CD14-positive monocyte (primary cell): ENCODE measurements at regions not wholly inside any gene's neighbourhood (a gene's known extent, or its start where the extent isn't known, plus 50 kb on each side); places are given as distances from the start of the nearest gene placed in this dataset.

Experiments
- DNase-seq, 3 donors: peaks; one replicate each; pipeline ENCODE4 v3.0.0-alpha.2; 2011 to 2022
- H2AFZ ChIP-seq: 2 replicates; pipeline ENCODE4 v1.6.0; 2012; ENCODE audit warnings: mild to moderate bottlenecking, low read depth, low read length, inconsistent platforms; ENCODE audit not compliant: insufficient read depth, poor library complexity, severe bottlenecking
- H3K27ac ChIP-seq, 2 donors: 1 replicate in 1 of 2; 2 replicates in 1 of 2; pipeline ENCODE4 v1.5.1; 2012 to 2013; ENCODE audit warnings: low read length in 2 of 2, control low read depth in 1 of 2, inconsistent platforms in 1 of 2, low read depth in 1 of 2, mild to moderate bottlenecking in 1 of 2
- H3K27me3 ChIP-seq, 2 donors: one replicate each; pipeline versions ENCODE4 v1.6.0 to v1.6.1; 2011 to 2013; ENCODE audit warnings: low read length in 2 of 2; ENCODE audit not compliant: control insufficient read depth in 2 of 2, insufficient read depth in 2 of 2
- H3K36me3 ChIP-seq, 2 donors: replicated peaks in 1 of 2; 1 replicate in 1 of 2; 2 replicates in 1 of 2; pipeline versions ENCODE4 v1.5.1 to v1.6.1; 2012 to 2013; ENCODE audit warnings: low read length in 2 of 2, control low read depth in 1 of 2, inconsistent platforms in 1 of 2, mild to moderate bottlenecking in 1 of 2; ENCODE audit not compliant: insufficient read depth in 2 of 2, control insufficient read depth in 1 of 2
- H3K4me1 ChIP-seq, 2 donors: 1 replicate in 1 of 2; 2 replicates in 1 of 2; pipeline versions ENCODE4 v1.5.1 to v1.6.1; 2012 to 2013; ENCODE audit warnings: low read length in 2 of 2, control low read depth in 1 of 2, inconsistent platforms in 1 of 2, mild to moderate bottlenecking in 1 of 2, moderate library complexity in 1 of 2; ENCODE audit not compliant: insufficient read depth in 2 of 2, control insufficient read depth in 1 of 2
- H3K4me2 ChIP-seq: replicated peaks from 2 replicates; pipeline ENCODE3; 2012; ENCODE audit warnings: low read length, moderate library complexity, mild to moderate bottlenecking; ENCODE audit not compliant: poor library complexity, severe bottlenecking; ENCODE audit errors: extremely low read depth
- H3K4me3 ChIP-seq, 3 experiments: fragments of 200-600 bp in 1 of 3; sonication (generic) in 1 of 3; replicated peaks in 1 of 3; 1 replicate in 2 of 3; 2 replicates in 1 of 3; pipeline ENCODE4 v1.5.1; 2011 to 2013; ENCODE audit warnings: low read length in 3 of 3, mild to moderate bottlenecking in 3 of 3, control low read depth in 2 of 3, low read depth in 2 of 3, inconsistent platforms in 1 of 3, moderate library complexity in 1 of 3
- H3K79me2 ChIP-seq: 2 replicates; pipeline ENCODE4 v1.6.0; 2012; ENCODE audit warnings: mild to moderate bottlenecking, control low read depth, inconsistent platforms, low read length, moderate library complexity; ENCODE audit not compliant: insufficient read depth
- H3K9ac ChIP-seq: 2 replicates; pipeline ENCODE4 v1.6.0; 2017; ENCODE audit warnings: low read length, mild to moderate bottlenecking; ENCODE audit not compliant: insufficient read depth, poor library complexity, severe bottlenecking
- H3K9me3 ChIP-seq, 2 donors: replicated peaks in 1 of 2; 1 replicate in 1 of 2; 2 replicates in 1 of 2; pipeline versions ENCODE4 v1.5.1 to v1.6.1; 2012 to 2013; ENCODE audit warnings: low read length in 2 of 2, control low read depth in 1 of 2; ENCODE audit not compliant: control insufficient read depth in 1 of 2, insufficient read depth in 1 of 2
- H4K20me1 ChIP-seq: 2 replicates; pipeline ENCODE4 v1.6.0; 2012; ENCODE audit warnings: mild to moderate bottlenecking, low read length, control low read depth, moderate library complexity; ENCODE audit not compliant: insufficient read depth
- H3K27ac Mint-ChIP-seq, 7 donors: one replicate each; pipeline ENCODE4 v1.8.0; 2020; ENCODE audit warnings: mild to moderate bottlenecking in 7 of 7, mixed read lengths in 7 of 7, moderate library complexity in 6 of 7, inconsistent platforms in 2 of 7
- H3K27me3 Mint-ChIP-seq, 3 donors: one replicate each; pipeline ENCODE4 v1.8.0; 2021 to 2022; ENCODE audit warnings: low read depth in 3 of 3, mild to moderate bottlenecking in 3 of 3, mixed read lengths in 3 of 3, moderate library complexity in 3 of 3, inconsistent platforms in 1 of 3
- H3K36me3 Mint-ChIP-seq, 2 donors: one replicate each; pipeline ENCODE4 v1.8.0; 2020; ENCODE audit warnings: mixed read lengths in 2 of 2, inconsistent platforms in 1 of 2, mild to moderate bottlenecking in 1 of 2
- H3K4me1 Mint-ChIP-seq: one replicate; pipeline ENCODE4 v1.8.0; 2020; ENCODE audit warnings: mild to moderate bottlenecking, mixed read lengths
- H3K4me3 Mint-ChIP-seq, 2 donors: one replicate each; pipeline ENCODE4 v1.8.0; 2020; ENCODE audit warnings: mild to moderate bottlenecking in 2 of 2, mixed read lengths in 2 of 2, moderate library complexity in 1 of 2
- H3K9me3 Mint-ChIP-seq, 7 donors: one replicate each; pipeline ENCODE4 v1.8.0; 2020 to 2022; ENCODE audit warnings: mixed read lengths in 7 of 7, mild to moderate bottlenecking in 6 of 7, moderate library complexity in 6 of 7, inconsistent platforms in 2 of 7
- WGBS: methylation state at CpG from one replicate; pipeline ENCODE4 v1.1.5; 2013; ENCODE audit warnings: missing lambda C conversion rate; ENCODE audit not compliant: insufficient coverage; 5-methylcytosine and 5-hydroxymethylcytosine counted together
- intact Hi-C, 2 donors: fragments of 100-400 bp; cut with micrococcal nuclease; formaldehyde crosslinking; loops; one replicate each; pipeline versions ENCODE4 v1.15.0 to v1.15.1; 2023
- TF ChIP-seq, protein P1 (sequence below): fragments of 200-600 bp; IDR thresholded peaks from one replicate; pipeline ENCODE4 v1.8.0; 2022; ENCODE audit warnings: antibody characterized with exemption, mild to moderate bottlenecking

DNA sequence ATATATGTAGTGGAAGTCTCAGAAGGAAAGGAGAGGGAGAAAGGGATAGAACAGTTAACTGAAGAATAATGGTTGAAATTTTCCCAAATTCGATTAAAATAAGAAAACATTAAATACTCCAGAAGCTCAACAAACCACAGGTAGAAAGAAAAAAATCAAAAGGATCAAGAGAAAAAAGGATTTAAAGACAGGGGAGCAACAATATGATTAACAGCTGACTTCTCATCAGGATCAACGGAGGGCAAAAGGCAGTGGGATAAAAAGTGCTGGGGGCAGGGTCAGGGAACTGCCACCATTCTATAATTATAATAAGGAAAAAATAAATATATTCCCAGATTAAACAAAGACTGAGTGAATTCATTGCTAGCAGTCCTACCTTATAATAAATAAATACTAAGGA lies 55.3 kb downstream of the CDKN2C start:
- no peaks in the 10 kb centered on the region for H3K36me3 Mint-ChIP-seq
- Histone ChIP-seq H3K4me3 (no peak overlapping the region), H4K20me1 (no peaks in the 10 kb centered on the region), H3K4me2 (no peak overlapping the region), H3K9ac (no peak overlapping the region), H2AFZ (no peak overlapping the region), H3K27ac (no peak overlapping the region), H3K79me2 (no peaks in the 10 kb centered on the region), H3K27me3 (peaks cover 0 to 3% of the 10 kb centered on the region in 2 donors), H3K36me3 (no peaks in the 10 kb centered on the region), H3K9me3 (no peaks in the 10 kb centered on the region), H3K4me1 (no peaks in the 10 kb centered on the region)
- no peaks in the 10 kb centered on the region for H3K4me1 Mint-ChIP-seq
- WGBS: no CpG with 5 or more reads among the region's 2 CpGs
- H3K27ac Mint-ChIP-seq: no peak overlapping the region
- peaks cover 5 to 9% (median 9%) of the 10 kb centered on the region in 3 donors for H3K27me3 Mint-ChIP-seq
- no peak for DNase-seq
- TF ChIP-seq, protein P1, sequence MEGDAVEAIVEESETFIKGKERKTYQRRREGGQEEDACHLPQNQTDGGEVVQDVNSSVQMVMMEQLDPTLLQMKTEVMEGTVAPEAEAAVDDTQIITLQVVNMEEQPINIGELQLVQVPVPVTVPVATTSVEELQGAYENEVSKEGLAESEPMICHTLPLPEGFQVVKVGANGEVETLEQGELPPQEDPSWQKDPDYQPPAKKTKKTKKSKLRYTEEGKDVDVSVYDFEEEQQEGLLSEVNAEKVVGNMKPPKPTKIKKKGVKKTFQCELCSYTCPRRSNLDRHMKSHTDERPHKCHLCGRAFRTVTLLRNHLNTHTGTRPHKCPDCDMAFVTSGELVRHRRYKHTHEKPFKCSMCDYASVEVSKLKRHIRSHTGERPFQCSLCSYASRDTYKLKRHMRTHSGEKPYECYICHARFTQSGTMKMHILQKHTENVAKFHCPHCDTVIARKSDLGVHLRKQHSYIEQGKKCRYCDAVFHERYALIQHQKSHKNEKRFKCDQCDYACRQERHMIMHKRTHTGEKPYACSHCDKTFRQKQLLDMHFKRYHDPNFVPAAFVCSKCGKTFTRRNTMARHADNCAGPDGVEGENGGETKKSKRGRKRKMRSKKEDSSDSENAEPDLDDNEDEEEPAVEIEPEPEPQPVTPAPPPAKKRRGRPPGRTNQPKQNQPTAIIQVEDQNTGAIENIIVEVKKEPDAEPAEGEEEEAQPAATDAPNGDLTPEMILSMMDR: no peak
- no peak overlapping the region for H3K4me3 Mint-ChIP-seq
- H3K9me3 Mint-ChIP-seq: peaks cover 2 to 12% (median 8%) of the 10 kb centered on the region in 7 donors
- intact Hi-C loops: no loop called here

DNA sequence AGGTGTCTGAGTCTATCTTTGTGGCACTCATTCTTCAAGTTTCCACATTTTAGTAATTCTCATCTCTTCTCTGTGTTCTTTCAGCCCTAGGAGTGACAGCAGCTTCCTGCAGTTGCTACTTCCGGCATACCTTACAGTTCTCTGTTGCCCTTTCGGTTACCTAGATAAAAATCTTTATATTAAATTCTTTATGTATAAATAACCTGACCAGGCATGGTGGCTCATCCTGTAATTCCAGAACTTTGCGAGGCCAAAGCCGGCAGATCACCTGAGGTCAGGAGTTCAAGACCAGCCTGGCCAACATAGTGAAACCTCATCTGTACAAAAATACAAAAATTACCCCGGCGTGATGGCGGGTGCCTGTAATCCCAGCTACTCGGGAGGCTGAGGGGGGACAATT lies 62.9 kb downstream of the CDKN2C start:
- H2AFZ ChIP-seq: no peak overlapping the region
- no peak for DNase-seq
- Mint-ChIP-seq H3K27me3 (peaks cover 3 to 9% (median 6%) of the 10 kb centered on the region in 3 donors), H3K27ac (no peak overlapping the region), H3K4me3 (no peak overlapping the region), H3K9me3 (peaks cover 0 to 2% (median 0%) of the 10 kb centered on the region in 7 donors), H3K36me3 (no peaks in the 10 kb centered on the region), H3K4me1 (no peaks in the 10 kb centered on the region)
- no peak overlapping the region for H3K27ac ChIP-seq
- no peak overlapping the region for H3K4me3 ChIP-seq
- intact Hi-C loops: no loop called here
- TF ChIP-seq, protein P1: no peak
- no peak overlapping the region for H3K4me2 ChIP-seq
- H3K9ac ChIP-seq: no peak overlapping the region
- H3K27me3 ChIP-seq: peaks cover under 1 to 3% of the 10 kb centered on the region in 2 donors
- no peaks in the 10 kb centered on the region for H4K20me1 ChIP-seq
- no CpG with 5 or more reads among the region's 8 CpGs for WGBS
- no peaks in the 10 kb centered on the region for H3K79me2 ChIP-seq
- no peaks in the 10 kb centered on the region for H3K4me1 ChIP-seq
- no peaks in the 10 kb centered on the region for H3K36me3 ChIP-seq
- no peaks in the 10 kb centered on the region for H3K9me3 ChIP-seq
